Neutrophil (primary cell): ENCODE measurements at regions not wholly inside any gene's neighbourhood (a gene's known extent, or its start where the extent isn't known, plus 50 kb on each side); places are given as distances from the start of the nearest gene placed in this dataset.

ENCODE experiments used
- H3K27ac ChIP-seq: fragments of 200-600 bp; sonication (generic); 2 replicates; pipeline ENCODE4 v1.5.1; 2016; ENCODE audit warnings: mild to moderate bottlenecking, moderate library complexity
- H3K27me3 ChIP-seq: fragments of 200-600 bp; sonication (generic); 2 replicates; pipeline ENCODE4 v1.6.0; 2016; ENCODE audit warnings: mild to moderate bottlenecking
- H3K36me3 ChIP-seq: fragments of 200-600 bp; sonication (generic); 2 replicates; pipeline ENCODE4 v1.5.1; 2017
- H3K4me1 ChIP-seq, 2 experiments: fragments of 200-600 bp in 1 of 2; sonication (generic) in 1 of 2; 1 replicate in 1 of 2; 2 replicates in 1 of 2; pipeline versions ENCODE4 v1.5.1 to v1.6.1; 2013 to 2016; ENCODE audit warnings: low read depth in 1 of 2, low read length in 1 of 2, mild to moderate bottlenecking in 1 of 2, moderate library complexity in 1 of 2; ENCODE audit not compliant: control insufficient read depth in 1 of 2, insufficient read depth in 1 of 2
- H3K4me3 ChIP-seq, 2 experiments: fragments of 200-600 bp in 1 of 2; sonication (generic) in 1 of 2; 1 replicate in 1 of 2; 2 replicates in 1 of 2; pipeline ENCODE4 v1.5.1; 2013 to 2016; ENCODE audit warnings: low read depth in 1 of 2, low read length in 1 of 2, mild to moderate bottlenecking in 1 of 2, moderate library complexity in 1 of 2
- H3K9me3 ChIP-seq: fragments of 200-600 bp; sonication (generic); 2 replicates; pipeline ENCODE4 v1.5.1; 2016
- CTCF ChIP-seq: fragments of 200-600 bp; sonication (generic); IDR thresholded peaks from 2 replicates; pipeline ENCODE4 v1.5.1; 2016; ENCODE audit warnings: antibody characterized with exemption

DNA sequence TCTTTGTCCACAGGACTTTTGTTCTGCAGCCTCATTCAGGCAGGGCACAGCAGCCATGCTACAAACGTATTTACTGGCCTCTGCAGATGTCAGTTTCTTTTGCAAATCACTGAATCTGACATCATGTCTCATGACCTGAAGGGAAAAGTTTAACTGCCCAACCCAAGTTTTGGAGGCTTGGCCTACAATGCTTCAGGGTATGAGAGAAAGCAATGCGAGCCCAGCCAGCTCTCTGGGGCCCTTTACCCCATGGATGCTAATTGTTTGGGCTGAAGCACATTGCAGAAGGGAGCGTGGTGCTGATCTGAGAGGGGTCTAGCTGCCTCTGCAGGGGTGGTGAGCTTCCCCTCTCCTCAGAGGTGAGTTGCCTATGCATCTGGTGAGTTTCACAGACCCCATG is 179.9 kb upstream of the CXCL12 start:
- no peaks in the 10 kb centered on the region for H3K9me3 ChIP-seq
- H3K4me1 ChIP-seq: no peaks in the 10 kb centered on the region
- no peak overlapping the region for H3K4me3 ChIP-seq
- no peaks in the 10 kb centered on the region for H3K27me3 ChIP-seq
- TF ChIP-seq CTCF: no peak
- no peak overlapping the region for H3K27ac ChIP-seq
- no peaks in the 10 kb centered on the region for H3K36me3 ChIP-seq

- no peaks in the 10 kb centered on the region for H3K4me1 ChIP-seq
- H3K27ac ChIP-seq: no peak overlapping the region
- H3K4me3 ChIP-seq: no peak overlapping the region
- H3K27me3 ChIP-seq: no peaks in the 10 kb centered on the region
- no peaks in the 10 kb centered on the region for H3K9me3 ChIP-seq
- no peaks in the 10 kb centered on the region for H3K36me3 ChIP-seq
- no peak for TF ChIP-seq CTCF
These were observed 181.9 kb upstream of the CXCL12 start for GRCh38 chr10:44566786-44567185.

GRCh38 chr10:44567471-44567870 is 182.6 kb upstream of the CXCL12 start:
- Histone ChIP-seq H3K36me3 (no peaks in the 10 kb centered on the region), H3K27ac (no peak overlapping the region), H3K4me1 (no peaks in the 10 kb centered on the region), H3K4me3 (no peak overlapping the region), H3K27me3 (no peaks in the 10 kb centered on the region), H3K9me3 (no peaks in the 10 kb centered on the region)
- no peak for TF ChIP-seq CTCF

- Histone ChIP-seq H3K36me3 (no peaks in the 10 kb centered on the region), H3K9me3 (no peaks in the 10 kb centered on the region), H3K4me1 (no peaks in the 10 kb centered on the region), H3K4me3 (no peak overlapping the region), H3K27me3 (no peaks in the 10 kb centered on the region), H3K27ac (no peak overlapping the region)
- no peak for TF ChIP-seq CTCF
These were observed 184.5 kb upstream of the CXCL12 start for GRCh38 chr10:44569193-44570091.

GRCh38 chr10:44571701-44572100 is 186.8 kb upstream of the CXCL12 start:
- no peaks in the 10 kb centered on the region for H3K36me3 ChIP-seq
- H3K27me3 ChIP-seq: no peaks in the 10 kb centered on the region
- no peaks in the 10 kb centered on the region for H3K4me1 ChIP-seq
- H3K9me3 ChIP-seq: no peaks in the 10 kb centered on the region
- no peak overlapping the region for H3K27ac ChIP-seq
- TF ChIP-seq CTCF: no peak
- no peak overlapping the region for H3K4me3 ChIP-seq
